ENCODE measurements at regions not wholly inside any gene's neighbourhood (a gene's known extent, or its start where the extent isn't known, plus 50 kb on each side); places are given as distances from the start of the nearest gene placed in this dataset.

DNA sequence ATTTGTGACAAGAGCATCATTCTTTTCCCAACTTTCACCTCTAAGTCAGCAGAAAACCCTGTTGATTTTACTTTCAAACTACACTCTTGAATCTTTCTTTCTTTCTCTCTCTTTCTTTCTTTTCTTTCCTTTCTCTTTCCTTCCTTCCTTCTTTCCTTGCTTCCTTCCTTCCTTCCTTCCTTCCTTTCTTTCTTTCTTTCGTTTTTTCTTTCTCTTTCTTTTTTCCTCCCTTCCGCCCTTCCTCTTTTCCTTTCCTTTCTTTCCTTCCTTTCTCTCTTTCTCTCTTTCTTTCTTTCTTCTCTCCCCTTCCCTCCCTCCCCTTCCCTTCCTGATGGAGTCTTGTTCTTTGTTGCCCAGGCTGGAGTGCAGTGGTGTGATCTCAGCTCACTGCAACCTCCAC, 649.5 kb downstream of the PLCL1 start:
- TF ChIP-seq, protein P1, sequence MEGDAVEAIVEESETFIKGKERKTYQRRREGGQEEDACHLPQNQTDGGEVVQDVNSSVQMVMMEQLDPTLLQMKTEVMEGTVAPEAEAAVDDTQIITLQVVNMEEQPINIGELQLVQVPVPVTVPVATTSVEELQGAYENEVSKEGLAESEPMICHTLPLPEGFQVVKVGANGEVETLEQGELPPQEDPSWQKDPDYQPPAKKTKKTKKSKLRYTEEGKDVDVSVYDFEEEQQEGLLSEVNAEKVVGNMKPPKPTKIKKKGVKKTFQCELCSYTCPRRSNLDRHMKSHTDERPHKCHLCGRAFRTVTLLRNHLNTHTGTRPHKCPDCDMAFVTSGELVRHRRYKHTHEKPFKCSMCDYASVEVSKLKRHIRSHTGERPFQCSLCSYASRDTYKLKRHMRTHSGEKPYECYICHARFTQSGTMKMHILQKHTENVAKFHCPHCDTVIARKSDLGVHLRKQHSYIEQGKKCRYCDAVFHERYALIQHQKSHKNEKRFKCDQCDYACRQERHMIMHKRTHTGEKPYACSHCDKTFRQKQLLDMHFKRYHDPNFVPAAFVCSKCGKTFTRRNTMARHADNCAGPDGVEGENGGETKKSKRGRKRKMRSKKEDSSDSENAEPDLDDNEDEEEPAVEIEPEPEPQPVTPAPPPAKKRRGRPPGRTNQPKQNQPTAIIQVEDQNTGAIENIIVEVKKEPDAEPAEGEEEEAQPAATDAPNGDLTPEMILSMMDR (IDR thresholded peaks at IDR 0.05; ENCODE audit: insufficient read depth, low read depth, low read length), result no peak
- ChIA-PET CTCF (no interaction called here), POLR2A (no interaction called here)

DNA sequence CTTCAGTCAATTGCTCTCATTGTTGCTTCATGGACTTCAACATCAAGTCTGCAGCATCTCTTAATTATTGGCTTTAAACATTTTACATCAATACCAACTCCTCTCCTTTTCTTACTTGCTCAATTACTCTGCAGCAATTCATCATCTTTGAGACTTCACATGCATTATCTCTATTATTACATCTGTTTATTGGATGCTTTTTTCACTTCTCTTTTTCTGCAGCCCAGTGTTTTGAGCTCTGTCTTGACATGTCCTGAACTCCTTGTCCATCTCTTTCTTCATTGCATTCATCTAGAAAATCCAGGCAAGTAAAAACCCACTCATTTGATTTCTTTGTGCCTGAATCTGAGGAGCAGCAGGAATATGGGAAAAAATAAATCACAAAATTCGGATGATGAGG, 647.9 kb downstream of the PLCL1 start:
- DNase-seq (ENCODE audit: low read depth), result no peak
- POLR2A ChIA-PET, result no interaction called here
- Histone ChIP-seq H3K36me3 (ENCODE audit: control insufficient read depth, insufficient read depth, low read length) (no peaks in the 10 kb centered on the region), H3K4me3 (ENCODE audit: low read depth, low read length) (no peak overlapping the region), H3K27me3 (ENCODE audit: control insufficient read depth, insufficient read depth, low read length) (no peaks in the 10 kb centered on the region)
- CTCF ChIA-PET, result no interaction called here
- TF ChIP-seq, protein P1 (IDR thresholded peaks at IDR 0.05; ENCODE audit: insufficient read depth, low read depth, low read length), result no peak

More for the DNA sequence above, 649.5 kb downstream of the PLCL1 start:
- H3K36me3 ChIP-seq (ENCODE audit: control insufficient read depth, insufficient read depth, low read length), result no peaks in the 10 kb centered on the region
- H3K4me3 ChIP-seq (ENCODE audit: low read depth, low read length), result no peak overlapping the region
- DNase-seq (ENCODE audit: low read depth), result no peak
- H3K27me3 ChIP-seq (ENCODE audit: control insufficient read depth, insufficient read depth, low read length), result no peaks in the 10 kb centered on the region

DNA sequence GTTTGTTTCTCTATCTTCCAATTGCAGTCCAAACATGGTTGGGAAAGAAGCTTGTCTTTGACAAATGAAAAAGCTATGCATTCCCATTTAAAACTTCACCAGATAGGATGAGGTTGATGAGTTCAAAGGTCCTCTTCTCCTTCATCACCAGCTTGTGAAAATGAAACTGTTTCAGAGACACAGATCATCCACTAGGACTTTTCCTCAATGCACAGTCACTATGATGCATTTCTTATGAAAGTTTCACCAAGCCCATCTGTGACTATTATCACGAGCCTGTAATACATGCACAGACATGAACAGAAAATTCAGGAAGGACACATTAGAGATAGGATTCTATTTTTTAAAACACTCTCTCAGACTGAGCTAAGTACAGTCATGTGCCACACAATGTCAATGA, 644.4 kb downstream of the PLCL1 start:
- TF ChIP-seq, protein P1 (IDR thresholded peaks at IDR 0.05; ENCODE audit: insufficient read depth, low read depth, low read length), result no peak
- H3K36me3 ChIP-seq (ENCODE audit: control insufficient read depth, insufficient read depth, low read length), result no peaks in the 10 kb centered on the region
- CTCF ChIA-PET, result interaction anchor here (0.6 to 1.0 kb wide), 3 partner anchors 11 to 31 kb away, joined by 3 read pairs; no protein-coding TSS in a partner anchor
- DNase-seq (ENCODE audit: low read depth), result no peak
- POLR2A ChIA-PET, result no interaction called here
- H3K4me3 ChIP-seq (ENCODE audit: low read depth, low read length), result no peak overlapping the region
- no peaks in the 10 kb centered on the region for H3K27me3 ChIP-seq (ENCODE audit: control insufficient read depth, insufficient read depth, low read length)

DNA sequence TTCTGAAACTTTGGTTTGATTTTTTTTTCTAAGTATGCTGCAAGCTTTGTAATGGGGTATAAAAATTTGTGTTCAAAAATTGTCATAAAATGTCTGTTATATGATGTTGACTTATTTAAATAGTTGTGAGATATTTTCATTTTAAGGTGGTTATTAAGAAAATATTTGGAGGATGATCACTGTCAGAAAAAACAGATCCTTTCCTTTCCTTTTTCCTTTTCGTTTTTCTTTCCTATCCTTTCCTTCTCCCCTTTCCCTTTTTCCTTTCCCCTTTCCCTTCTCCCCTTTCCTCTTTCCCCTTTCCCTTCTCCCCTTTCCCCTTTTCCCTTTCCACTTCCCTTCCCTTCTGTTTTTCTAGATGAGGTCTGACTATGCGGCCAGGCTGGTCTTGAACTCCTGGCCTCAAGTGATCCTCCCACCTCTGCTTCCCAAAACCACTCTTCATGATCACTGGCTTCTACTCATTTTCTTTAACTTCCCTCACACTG, 640.5 kb downstream of the PLCL1 start:
- no peak for DNase-seq (ENCODE audit: low read depth)
- TF ChIP-seq, protein P1 (IDR thresholded peaks at IDR 0.05; ENCODE audit: insufficient read depth, low read depth, low read length), result no peak
- no peaks in the 10 kb centered on the region for H3K27me3 ChIP-seq (ENCODE audit: control insufficient read depth, insufficient read depth, low read length)
- no peaks in the 10 kb centered on the region for H3K36me3 ChIP-seq (ENCODE audit: control insufficient read depth, insufficient read depth, low read length)
- H3K4me3 ChIP-seq (ENCODE audit: low read depth, low read length), result no peak overlapping the region
- ChIA-PET POLR2A (no interaction called here), CTCF (no interaction called here)

DNA sequence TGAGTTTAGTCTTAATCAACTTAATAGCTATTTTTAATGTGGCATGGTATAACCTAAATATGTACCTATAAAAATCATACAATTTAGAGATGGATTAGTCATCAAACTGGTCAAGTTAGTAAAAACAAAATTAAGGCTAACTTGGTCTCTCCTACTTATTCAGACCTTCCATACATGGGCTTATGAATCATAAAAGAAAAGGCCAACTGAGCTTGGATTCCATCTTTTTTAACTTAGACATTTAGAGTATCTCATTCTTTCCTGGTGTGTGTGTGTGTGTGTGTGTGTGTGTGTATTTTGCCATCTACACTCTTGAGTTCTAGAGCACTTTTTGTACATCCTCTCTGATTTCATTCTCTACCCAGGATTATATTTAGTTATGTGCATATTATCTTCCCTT, 637.5 kb downstream of the PLCL1 start:
- POLR2A ChIA-PET, result no interaction called here
- Histone ChIP-seq H3K4me3 (ENCODE audit: low read depth, low read length) (no peak overlapping the region), H3K27me3 (ENCODE audit: control insufficient read depth, insufficient read depth, low read length) (no peaks in the 10 kb centered on the region), H3K36me3 (ENCODE audit: control insufficient read depth, insufficient read depth, low read length) (no peaks in the 10 kb centered on the region)
- TF ChIP-seq, protein P1 (IDR thresholded peaks at IDR 0.05; ENCODE audit: insufficient read depth, low read depth, low read length), result no peak
- no peak for DNase-seq (ENCODE audit: low read depth)
- CTCF ChIA-PET, result no interaction called here
